ENCODE measurements at regions not wholly inside any gene's neighbourhood (a gene's known extent, or its start where the extent isn't known, plus 50 kb on each side); places are given as distances from the start of the nearest gene placed in this dataset.

DNA sequence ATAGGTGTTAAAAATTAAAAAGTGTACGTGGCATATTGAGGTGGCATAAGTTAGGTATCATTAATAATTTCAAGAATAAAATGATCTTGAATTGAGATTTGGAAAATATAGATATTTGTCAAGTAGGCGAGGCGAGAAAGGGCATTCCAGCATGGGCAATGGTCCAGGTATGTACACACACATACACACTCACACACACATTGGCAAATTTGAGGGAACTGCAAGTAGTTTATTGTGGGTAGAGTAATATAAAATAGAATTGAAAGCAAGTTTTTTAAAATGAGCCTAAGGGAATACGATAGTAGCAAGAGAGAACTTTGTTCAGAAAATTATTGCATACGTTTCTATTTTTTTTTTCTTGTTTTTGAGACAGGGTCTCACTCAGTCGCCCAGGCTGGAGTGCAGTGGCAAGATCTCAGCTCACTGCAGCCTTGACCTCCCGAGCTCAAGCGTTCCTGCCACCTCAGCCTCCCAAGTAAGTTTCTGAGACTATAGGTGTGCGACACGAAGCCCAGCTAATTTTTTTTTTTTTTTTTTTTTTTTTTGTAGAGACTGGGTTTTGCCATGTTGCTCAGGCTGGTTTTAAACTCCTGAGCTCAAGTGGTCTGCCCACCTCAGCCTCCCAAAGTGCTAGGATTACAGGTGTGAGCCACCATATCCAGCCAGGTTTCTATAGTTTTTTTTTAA lies 96.7 kb upstream of the SLC39A10 start:
- TF ChIP-seq, protein P1, sequence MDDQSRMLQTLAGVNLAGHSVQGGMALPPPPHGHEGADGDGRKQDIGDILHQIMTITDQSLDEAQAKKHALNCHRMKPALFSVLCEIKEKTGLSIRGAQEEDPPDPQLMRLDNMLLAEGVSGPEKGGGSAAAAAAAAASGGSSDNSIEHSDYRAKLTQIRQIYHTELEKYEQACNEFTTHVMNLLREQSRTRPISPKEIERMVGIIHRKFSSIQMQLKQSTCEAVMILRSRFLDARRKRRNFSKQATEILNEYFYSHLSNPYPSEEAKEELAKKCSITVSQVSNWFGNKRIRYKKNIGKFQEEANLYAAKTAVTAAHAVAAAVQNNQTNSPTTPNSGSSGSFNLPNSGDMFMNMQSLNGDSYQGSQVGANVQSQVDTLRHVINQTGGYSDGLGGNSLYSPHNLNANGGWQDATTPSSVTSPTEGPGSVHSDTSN (CRISPR knock-in tag; IDR thresholded peaks at IDR 0.05), result no peak
- TF ChIP-seq GLI4 (tag by site-specific recombination; IDR thresholded peaks at IDR 0.05), result no peak
- TF ChIP-seq, protein P2, sequence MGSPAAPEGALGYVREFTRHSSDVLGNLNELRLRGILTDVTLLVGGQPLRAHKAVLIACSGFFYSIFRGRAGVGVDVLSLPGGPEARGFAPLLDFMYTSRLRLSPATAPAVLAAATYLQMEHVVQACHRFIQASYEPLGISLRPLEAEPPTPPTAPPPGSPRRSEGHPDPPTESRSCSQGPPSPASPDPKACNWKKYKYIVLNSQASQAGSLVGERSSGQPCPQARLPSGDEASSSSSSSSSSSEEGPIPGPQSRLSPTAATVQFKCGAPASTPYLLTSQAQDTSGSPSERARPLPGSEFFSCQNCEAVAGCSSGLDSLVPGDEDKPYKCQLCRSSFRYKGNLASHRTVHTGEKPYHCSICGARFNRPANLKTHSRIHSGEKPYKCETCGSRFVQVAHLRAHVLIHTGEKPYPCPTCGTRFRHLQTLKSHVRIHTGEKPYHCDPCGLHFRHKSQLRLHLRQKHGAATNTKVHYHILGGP (tag by site-specific recombination; IDR thresholded peaks at IDR 0.05), result no peak
- TF ChIP-seq, protein P3, sequence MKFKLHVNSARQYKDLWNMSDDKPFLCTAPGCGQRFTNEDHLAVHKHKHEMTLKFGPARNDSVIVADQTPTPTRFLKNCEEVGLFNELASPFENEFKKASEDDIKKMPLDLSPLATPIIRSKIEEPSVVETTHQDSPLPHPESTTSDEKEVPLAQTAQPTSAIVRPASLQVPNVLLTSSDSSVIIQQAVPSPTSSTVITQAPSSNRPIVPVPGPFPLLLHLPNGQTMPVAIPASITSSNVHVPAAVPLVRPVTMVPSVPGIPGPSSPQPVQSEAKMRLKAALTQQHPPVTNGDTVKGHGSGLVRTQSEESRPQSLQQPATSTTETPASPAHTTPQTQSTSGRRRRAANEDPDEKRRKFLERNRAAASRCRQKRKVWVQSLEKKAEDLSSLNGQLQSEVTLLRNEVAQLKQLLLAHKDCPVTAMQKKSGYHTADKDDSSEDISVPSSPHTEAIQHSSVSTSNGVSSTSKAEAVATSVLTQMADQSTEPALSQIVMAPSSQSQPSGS (tag by site-specific recombination; IDR thresholded peaks at IDR 0.05; ENCODE audit: low read depth), result no peak
